NCI-H187 (cell line): ENCODE measurements at regions not wholly inside any gene's neighbourhood (a gene's known extent, or its start where the extent isn't known, plus 50 kb on each side); places are given as distances from the start of the nearest gene placed in this dataset.
"Not testable (repeated sequence)": the region's sequence is repeated elsewhere in the genome, so short reads cannot be mapped to it uniquely, and the experiment has no call there.

Experiments
- DNase-seq, 2 experiments: peaks; one replicate each; lab custom pipeline; 2025; lab: John Stamatoyannopoulos, UW

DNA sequence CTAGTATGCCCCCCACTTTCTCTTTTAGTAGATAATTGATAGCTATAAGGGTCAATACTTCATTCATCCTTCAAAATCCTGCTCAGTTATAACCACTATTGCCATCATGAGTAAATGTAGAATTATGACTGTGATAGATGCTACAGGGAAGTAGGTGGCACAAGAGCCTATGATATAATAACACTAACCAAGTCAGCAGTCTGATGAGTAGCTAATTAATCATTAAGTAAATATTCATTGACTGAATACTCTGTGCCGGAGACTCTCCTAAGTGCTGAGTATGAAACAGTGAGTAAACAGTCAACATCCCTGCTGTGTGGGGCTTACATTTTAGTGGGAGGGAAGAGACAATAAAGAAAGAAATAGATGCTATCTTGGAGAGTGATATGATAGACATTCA is 430.3 kb upstream of the ZNF462 start:
- DNase-seq, result no peak

DNA sequence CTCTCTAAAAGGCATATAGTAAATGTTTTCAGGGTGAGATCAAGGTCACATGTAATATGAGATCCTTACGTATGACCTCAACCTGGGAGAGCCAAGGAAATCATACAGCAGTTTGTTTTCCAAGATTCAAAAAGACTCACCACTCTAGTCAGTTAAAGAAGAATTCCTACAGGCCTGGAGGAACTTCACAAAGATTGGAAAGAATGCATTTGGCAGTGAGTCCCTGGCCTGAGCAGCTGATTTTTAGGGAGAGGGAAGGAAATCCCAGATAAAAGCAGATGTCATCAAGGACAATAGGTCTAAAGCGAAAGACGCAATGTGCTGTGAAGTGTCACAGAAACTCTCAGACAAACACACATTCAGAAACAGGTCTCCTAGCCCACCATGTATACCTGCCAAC is 424.0 kb upstream of the ZNF462 start:
- no peak for DNase-seq

DNA sequence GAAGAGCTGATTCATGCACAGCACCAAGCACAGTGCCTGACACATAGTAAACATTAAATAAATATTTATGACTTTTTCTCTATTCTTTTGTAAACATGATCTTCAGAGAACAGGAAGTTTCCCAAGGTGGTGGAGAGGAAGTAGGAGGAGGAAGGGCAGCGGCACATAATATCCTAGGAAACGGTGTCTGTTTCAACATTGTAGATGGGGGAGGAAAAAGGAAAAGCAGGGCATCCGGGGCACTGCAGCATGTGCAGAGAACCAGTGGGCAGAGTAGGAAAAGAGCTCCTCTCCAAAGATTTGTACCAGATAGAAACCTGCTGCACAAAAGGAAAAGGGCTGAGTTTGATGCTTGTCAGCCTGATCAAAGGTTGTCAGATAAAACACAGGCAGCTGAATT is 421.7 kb upstream of the ZNF462 start:
- no peak for DNase-seq

DNA sequence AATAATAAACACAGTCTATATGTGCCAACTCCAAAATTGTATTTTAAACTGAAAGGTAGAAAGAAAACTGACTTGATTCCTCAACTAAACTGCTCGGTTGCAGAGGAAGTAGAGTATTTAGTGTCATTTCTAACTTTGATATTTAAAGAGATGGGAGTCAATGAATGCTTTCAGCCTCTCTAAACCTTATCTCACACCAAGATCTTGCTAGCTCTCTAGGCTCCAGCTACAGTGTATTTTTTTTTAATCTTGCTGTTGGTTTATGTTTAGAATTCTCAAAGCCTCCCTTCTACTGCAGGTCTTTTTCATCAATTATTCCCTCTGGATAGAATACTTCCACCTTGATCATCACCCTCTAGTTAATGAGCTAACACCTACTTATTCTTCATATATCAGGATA is 419.4 kb upstream of the ZNF462 start:
- no peak for DNase-seq

DNA sequence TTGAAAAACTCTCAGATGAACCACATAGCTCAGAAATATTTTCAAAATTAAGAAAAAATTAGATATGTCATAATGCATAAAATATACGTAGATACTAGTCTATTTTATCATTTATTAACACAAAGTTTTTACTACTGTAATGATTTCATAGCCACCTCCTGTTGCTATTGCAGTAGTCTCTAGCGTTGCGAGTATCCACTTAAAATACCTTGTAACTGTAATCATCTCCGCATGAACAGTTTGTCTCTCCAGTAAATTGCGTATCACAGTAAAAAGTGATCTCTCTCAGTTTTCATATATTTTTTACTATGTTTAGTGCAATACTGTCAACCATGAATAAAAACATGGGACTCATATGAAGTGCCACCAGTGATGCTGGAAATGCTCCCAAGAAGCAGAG is 417.9 kb upstream of the ZNF462 start:
- DNase-seq, result no peak

DNA sequence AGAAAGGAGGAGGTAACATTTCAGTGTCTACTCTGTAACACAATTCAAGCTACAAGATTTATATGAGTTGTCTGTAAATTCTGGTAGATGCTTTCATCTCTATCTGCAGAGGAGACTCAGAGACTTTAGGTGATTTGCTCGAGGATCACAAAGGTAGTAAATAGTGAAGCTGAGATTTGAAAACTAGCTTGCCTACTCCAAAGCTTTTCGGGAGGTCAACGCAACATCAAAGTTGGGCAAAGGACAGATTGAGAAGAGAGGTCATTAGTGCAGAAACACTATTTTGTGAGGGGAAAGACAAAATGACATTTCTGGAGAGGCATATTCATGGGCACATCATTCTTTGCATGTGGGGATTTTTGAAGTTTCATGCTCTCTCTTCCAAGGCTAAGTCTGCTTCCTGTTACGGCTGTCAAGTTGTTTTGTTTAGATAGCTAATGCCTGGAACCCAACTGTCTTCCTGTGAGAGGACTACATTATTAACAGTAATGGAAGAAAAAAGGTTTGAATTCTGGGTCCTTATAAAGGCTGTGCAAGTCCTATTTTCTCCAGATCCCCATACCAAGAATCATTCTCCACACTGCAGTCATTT is 413.5 kb upstream of the ZNF462 start:
- DNase-seq, result no peak

DNA sequence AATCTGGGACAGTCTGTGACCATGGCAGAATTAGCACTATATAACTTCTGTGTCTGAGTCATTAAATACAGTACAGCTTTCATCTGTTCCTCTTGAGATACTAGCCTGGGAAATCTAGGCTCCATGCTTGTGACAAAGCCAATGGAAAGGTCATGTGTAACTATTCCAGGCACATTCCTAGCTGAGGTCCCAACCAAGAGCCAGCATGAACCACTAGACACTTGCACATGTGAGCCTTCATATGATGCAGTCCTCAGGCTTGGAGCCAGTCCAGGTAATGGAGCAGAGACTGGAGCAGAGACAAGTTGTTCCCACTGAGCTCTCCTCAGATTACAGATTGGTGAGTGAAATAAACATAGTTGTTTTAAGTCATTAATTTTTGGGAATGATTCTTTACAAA is 412.4 kb upstream of the ZNF462 start:
- DNase-seq, result no peak

DNA sequence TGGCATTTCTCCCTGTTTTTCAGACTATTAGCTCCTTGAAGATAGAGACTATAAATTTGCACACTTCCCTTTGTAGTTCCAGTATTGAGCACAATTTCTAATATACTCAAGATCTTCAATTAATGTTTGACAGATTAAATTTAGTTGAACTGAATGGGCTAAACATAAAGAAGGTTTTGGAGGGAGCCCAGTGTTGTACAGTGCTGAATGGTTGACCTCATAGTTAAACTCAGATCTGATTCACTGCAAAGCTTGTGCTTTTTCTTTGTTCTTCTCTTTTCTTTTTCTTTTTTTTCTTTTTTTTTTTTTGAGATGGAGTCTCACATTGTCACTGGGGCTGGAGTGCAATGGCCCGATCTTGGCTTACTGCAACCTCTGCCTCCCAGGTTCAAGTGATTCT is 411.7 kb upstream of the ZNF462 start:
- DNase-seq, result no peak

DNA sequence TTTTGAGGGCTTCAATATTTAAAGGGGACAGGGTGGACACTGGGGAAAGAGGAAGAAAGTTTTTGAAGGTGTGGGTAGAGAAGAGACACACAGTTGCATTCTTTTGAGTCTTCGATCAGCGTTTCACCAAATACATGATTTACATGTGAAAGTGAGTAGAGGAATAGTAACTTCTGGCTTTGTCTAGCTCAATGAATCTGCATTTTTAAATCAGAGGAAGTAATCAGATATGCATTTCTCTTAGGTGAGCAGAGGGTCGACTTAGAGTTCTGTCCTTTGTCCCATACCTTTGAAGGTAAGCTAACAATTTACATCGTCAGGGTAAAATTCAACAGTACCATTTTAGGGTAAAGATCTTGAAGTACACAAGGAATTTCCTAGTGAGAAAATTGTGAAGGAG is 406.4 kb upstream of the ZNF462 start:
- no peak for DNase-seq

DNA sequence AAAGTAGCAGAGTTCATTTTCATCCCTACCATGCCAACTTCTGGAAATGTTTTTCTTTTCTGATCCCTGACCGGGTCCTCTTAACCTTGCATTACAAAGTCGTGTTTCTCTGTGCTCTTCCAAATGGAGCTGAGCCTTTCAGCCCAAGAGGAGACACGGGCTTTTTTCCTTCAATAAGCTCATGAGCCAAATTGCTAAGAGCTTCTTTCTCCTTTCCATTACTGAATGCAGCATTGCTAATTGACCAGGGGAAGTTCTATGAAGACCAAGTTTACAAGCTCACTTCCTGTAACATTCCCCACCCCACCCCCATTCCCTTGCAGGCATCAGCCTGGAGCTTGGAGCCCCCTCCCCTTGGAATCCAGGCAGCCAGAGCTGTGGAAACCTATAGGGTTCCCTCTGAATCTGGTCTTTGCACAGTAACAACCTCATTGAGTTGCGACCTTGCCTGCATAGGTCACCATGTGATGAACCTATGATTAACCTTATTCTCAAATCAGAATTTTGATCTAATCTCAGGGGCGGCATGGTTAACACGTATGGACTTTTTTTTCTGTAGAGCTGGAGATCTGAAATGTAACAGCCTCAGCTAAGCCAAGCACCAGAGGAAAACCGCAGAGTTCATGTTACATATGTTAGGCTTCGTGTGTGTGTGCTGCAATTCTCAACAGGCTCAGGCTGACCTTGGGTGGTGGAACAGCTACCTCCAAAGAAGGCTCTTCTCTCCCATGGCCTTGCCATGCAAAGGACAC is 395.7 kb upstream of the ZNF462 start:
- DNase-seq, result no peak

DNA sequence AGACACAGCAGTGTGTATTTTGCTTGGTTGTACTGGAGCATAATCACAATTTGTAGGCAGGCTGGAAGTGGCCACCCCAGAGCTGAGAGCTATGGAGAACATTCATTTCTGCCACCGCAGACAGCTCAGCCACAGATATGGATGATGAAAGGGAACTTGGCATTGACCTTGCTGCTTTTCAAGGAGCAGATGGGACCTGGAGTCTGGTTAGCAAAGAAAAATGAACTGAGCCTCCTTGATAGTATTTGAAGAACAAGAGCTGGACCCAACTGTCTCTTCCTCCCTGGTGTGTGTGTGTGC is 395.2 kb upstream of the ZNF462 start:
- DNase-seq, result no peak

DNA sequence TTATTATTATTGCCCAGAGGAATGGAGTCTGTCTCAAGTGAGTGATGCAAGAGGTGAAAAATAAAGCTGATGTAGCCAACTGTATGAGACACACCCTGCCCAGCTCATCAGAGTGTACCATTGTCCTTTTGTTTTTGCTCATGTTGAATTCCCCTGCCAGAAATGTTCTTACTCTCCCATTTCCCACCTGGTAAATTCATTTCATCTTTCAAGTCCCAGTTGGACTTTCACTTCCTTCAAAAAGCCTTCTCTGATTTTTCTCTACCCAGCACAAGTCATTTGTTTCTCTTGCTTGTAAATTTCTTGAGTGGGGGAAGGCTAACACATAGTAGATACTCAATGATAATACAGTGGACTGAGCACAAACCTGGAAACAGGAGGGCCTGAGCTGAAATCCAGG is 394.5 kb upstream of the ZNF462 start:
- no peak for DNase-seq

DNA sequence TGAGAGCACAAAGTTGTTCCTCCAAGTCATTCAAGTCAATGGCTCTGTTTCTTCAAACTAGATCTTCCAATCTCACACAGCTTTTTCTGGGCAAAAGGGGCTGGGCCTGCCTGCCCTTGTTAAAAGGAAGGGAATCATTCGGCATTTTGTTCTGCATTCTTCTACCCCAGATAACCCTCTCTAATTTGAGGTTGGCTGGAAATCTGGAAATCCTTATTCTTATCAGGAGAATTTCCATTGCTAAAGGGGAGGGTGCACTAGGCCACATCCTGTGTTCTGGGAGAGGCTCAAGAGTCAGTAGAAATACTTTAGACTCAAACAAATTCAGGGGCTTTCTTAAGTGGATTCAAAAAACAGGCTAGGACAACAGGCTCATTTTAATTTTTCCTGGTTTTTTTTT is 384.7 kb upstream of the ZNF462 start:
- no peak for DNase-seq

DNA sequence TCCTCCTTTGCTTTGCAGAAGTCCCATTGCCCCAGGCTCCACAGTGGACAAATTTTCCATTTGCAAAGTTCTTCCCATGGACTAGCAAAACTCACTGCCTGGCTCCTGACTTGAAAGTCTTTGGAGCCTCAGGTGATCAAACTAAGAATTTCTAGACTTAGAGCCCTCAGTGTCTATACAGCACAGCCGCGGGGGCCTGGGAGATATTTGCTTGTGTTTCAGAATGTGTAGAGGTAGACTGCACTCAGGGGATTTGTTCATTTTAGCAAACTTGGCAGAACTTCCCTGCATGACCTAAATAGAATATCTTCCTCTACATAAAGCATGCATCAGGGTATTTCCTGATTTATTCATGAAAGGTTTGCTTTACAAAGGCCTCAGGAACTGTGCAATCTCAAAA is 384.2 kb upstream of the ZNF462 start:
- no peak for DNase-seq

DNA sequence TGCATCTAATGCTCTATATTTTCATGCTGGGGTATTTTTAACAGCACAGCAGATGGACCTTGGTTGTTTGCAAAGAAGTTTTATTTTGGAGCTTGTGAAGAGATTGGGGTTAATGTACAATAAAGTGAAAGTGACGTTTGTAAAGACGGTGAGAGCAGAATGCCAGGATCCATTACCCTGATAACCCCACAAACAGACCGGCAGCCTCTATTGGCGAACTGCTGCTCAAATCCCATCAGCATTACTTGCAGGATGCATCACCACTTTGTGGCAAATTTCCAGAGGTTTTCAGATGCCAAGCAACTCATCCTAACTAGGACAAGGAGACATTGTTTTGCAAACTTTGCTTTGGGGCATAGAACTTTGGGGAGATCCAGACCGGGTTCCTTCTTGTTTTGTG is 383.3 kb upstream of the ZNF462 start:
- DNase-seq, result no peak

DNA sequence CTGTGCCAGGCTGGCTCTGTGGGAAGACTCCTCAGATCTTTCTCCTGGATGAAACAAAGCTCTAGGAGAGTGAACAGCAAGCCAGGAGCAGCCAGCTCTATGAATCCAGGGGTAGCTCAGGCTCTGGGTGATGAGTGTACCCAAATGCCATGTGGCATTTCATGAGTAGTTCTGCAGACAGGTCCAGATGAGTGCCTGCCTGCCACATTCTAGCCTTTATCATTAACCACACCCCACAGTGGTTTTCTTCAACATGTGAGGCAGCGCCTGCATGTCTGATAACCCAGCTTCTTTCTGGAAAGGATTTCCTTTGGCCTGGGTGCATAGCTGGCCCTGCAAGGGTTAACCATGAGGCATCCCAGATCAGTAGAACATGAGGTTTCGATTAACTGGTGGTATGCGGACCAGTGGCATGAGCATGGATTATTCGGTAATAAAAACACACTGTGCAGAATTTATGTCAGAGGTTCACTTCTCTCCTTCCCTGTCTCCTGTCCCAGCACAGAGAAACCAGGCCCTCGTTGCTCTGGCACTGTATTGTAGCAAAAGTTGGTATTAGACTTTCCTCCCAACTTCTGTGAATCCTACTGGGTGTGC is 381.9 kb upstream of the ZNF462 start:
- no peak for DNase-seq

DNA sequence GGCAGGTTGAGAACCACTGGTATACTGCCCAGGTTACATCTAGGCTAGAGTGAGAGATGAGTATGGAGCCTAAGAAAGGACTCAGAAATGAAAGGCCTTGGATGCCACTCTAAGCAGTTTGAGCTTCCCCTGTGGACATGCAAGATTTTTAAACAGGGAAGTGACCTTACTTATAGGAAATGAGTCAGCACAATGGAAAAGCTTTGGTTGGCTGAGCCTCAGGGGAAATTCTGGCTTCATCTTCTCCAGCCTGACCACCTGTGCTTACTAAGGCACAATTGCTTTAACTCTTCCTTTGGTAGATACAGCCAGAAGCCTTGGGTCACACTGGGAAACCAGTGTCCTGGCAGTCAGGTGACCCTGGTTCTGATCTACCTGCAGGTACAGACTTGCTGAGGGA is 380.2 kb upstream of the ZNF462 start:
- no peak for DNase-seq

DNA sequence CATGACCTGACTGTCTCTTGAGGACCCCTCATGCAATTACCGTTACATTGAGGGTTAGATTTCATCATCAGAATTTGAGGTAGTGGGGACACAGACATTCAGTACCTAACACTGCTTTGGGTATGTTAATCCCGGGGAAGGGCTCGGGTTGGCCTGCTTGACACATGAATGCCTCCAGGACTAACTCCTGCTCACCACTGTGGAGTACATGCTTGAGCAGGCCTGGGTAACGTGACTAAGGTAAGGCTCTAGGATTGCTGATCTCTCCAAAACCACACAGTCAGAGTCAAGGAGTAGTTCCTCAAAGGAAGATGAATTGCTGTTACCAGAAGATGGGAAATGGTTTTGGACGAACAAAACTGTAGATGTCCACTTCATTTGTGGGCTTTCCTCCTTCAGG is 376.3 kb upstream of the ZNF462 start:
- no peak for DNase-seq

DNA sequence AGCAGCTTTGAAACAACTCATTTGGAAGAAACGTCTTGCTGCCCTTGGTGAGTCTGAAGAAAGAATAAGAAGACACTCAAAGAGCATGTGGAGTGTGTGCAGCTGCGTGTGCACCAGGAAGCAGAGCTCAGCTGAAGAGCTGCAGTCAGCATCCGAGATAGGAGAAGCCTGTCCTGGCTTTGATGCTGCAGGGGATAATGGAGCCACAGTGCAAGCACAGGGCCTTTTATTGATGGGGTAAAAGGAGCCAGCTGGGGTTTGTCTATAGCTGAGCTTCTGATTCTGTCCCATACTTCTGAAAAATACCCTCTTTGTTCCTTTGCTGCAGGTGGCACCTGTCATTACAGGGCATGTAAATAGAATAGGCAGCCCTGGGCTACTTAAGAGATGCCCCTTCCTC is 375.7 kb upstream of the ZNF462 start:
- DNase-seq, result no peak

DNA sequence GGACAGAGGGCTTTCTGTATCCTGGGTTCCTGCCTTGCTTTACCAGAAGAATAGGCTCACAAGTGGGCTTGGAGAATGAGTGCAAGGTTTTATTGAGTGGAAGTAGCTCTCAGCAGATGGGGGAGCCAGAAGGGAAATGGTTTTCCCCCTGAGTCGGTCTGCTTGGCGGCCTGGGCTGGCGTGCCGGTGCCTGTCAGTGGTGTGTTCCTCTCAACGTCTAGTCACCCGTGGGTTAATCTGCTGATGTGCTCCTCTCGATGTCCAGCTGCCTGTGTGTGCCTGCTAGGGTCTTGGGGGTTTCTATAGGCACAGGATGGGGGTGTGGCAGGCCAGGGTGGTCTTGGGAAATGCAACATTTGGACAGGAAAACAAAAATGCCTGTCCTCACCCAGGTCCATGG is 370.8 kb upstream of the ZNF462 start:
- DNase-seq, result not testable (repeated sequence)

DNA sequence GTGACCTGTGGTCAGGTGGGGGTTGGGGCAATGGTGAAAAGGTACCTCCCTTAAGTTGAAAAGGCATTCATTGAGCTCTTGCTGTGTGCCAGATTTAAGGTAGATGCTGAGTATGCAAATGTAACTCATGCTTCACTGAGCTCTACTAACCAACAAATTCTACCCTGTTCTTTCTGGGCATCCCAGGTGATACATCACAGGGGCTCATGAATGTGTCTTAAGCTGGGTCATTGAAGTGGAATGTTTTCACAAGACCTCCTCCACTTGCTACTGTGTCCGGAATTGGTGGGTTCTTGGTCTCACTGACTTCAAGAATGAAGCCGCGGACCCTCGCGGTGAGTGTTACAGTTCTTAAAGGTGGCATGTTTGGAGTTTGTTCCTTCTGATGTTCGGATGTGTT is 362.8 kb upstream of the ZNF462 start:
- DNase-seq, result no peak

DNA sequence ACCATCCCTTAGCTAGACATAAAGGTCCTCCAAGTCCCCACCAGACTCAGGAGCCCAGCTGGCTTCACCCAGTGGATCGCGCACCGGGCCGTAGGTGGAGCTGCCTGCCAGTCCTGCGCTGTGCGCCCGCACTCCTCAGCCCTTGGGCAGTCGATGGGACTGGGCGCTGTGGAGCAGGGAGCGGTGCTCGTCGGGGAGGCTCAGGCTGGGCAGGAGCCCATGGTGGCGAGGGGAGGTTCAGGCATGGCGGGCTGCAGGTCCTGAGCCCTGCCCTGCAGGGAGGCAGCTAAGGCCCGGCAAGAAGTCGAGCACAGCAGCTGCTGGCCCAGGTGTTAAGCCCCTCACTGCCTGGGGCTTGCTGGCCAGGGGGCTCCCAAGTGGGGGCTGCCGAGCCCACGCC is 361.8 kb upstream of the ZNF462 start:
- DNase-seq, result not testable (repeated sequence)

DNA sequence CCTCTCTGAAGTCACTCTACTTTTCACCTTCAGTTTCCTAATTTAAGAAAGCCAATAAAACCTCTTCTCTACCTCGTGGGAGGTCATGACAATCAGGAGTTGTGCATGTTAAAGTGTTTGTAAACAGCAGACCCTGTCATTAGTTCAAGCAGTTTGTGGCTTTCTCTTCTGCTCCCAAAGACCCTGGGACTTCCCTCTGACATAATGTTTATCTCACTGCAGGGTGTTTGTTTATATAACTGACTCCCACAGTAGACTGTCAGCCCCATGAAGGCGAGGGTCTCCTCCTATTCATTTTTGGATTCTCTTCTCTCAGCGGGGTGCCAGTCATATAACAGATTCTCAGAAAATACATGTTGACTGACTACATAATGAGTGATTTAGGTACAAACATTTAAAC is 360.0 kb upstream of the ZNF462 start:
- DNase-seq, result no peak

DNA sequence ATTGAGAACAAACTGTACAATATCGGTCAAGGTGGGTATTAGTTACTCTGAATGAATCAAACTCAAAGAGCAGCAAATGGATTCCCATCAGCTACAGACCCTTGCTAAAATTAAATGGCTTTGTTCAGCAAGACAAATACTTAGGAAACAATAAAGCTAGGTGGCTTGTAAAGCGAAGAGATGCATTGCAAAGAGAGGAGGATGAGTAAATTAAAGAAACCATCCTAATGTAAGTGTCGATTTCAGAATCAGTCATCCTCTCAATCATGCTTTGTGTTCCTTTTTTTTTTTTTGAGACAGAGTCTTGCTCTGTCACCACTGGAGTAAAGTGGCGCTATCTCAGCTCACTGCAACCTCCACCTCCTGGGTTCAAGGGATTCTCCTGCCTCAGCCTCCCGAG is 359.2 kb upstream of the ZNF462 start:
- no peak for DNase-seq
